Chondrocyte (in vitro differentiated cells): ENCODE measurements at regions not wholly inside any gene's neighbourhood (a gene's known extent, or its start where the extent isn't known, plus 50 kb on each side); places are given as distances from the start of the nearest gene placed in this dataset.
A peak's percentile ranks its signal among the peaks of the same experiment; 100 is the strongest.

Experiments used
- DNase-seq: peaks from one replicate; pipeline ENCODE4 v3.0.0; 2021; ENCODE audit warnings: mixed read lengths, low spot score
- H3K27ac Mint-ChIP-seq: one replicate; pipeline ENCODE4 v1.8.0; 2021; ENCODE audit warnings: mild to moderate bottlenecking, moderate library complexity, mixed read lengths; ENCODE audit not compliant: unreplicated experiment
- H3K27me3 Mint-ChIP-seq: 2 replicates; pipeline ENCODE4 v1.8.0; 2021; ENCODE audit warnings: low read depth, mixed read lengths
- H3K36me3 Mint-ChIP-seq: 2 replicates; pipeline ENCODE4 v1.8.0; 2021; ENCODE audit warnings: low read depth, mixed read lengths
- H3K4me1 Mint-ChIP-seq: 2 replicates; pipeline ENCODE4 v1.8.0; 2021; ENCODE audit warnings: low read depth, mild to moderate bottlenecking, mixed read lengths
- H3K4me3 Mint-ChIP-seq: one replicate; pipeline ENCODE4 v1.8.0; 2021; ENCODE audit warnings: mild to moderate bottlenecking, moderate library complexity, mixed read lengths; ENCODE audit not compliant: unreplicated experiment
- H3K9me3 Mint-ChIP-seq: 2 replicates; pipeline ENCODE4 v1.8.0; 2021; ENCODE audit warnings: low read depth, mixed read lengths
- TF ChIP-seq, protein P1 (sequence below): fragments of 200-600 bp; sonication (generic); IDR thresholded peaks from 2 replicates; pipeline ENCODE4 v1.5.0; 2021; ENCODE audit warnings: antibody characterized with exemption, mild to moderate bottlenecking, moderate library complexity

DNA sequence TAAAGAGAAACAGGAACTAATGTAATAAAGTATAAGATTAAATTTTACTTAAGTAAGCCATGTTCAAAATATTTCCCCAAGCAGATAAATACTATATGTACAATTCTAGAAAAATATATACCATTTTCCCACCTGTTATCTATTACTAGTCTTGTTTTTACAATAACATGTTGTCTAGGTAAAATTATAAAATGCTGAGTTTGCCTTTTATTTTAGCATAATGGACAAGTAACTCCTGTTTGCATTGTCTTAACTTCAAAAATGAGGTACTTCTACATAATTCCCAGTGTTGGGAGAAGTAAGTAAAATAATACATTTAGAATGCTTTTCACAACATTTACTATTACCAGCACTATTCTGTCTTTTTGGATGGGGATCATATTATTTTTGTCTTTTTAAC lies 800.5 kb downstream of the SLITRK6 start:
- H3K27me3 Mint-ChIP-seq, result no peaks in the 10 kb centered on the region
- H3K27ac Mint-ChIP-seq, result no peak overlapping the region
- TF ChIP-seq, protein P1, sequence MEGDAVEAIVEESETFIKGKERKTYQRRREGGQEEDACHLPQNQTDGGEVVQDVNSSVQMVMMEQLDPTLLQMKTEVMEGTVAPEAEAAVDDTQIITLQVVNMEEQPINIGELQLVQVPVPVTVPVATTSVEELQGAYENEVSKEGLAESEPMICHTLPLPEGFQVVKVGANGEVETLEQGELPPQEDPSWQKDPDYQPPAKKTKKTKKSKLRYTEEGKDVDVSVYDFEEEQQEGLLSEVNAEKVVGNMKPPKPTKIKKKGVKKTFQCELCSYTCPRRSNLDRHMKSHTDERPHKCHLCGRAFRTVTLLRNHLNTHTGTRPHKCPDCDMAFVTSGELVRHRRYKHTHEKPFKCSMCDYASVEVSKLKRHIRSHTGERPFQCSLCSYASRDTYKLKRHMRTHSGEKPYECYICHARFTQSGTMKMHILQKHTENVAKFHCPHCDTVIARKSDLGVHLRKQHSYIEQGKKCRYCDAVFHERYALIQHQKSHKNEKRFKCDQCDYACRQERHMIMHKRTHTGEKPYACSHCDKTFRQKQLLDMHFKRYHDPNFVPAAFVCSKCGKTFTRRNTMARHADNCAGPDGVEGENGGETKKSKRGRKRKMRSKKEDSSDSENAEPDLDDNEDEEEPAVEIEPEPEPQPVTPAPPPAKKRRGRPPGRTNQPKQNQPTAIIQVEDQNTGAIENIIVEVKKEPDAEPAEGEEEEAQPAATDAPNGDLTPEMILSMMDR, result no peak
- peaks cover 29% of the 10 kb centered on the region for H3K4me1 Mint-ChIP-seq
- H3K36me3 Mint-ChIP-seq, result no peaks in the 10 kb centered on the region
- DNase-seq, result no peak
- H3K4me3 Mint-ChIP-seq, result no peak overlapping the region
- H3K9me3 Mint-ChIP-seq, result no peaks in the 10 kb centered on the region

DNA sequence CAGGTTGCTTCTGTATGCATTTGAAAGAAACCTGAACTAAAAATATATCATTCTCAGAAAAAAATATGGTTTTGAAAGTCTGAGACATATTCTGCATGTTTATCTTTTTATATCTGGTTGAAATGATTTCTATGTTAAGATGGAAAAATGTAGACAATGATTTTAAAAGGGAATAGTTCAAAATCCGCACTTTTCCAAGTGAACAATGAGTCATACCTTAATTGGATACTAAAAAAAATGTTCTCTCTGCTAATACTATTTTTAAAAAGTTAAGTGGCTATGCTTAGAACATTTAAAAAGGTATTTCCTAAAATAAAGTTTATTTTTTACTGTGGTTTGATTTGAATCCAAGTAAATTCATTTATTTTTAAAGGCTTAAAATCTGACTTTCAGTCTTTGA lies 801.4 kb downstream of the SLITRK6 start:
- Mint-ChIP-seq H3K4me3 (no peak overlapping the region), H3K27me3 (no peaks in the 10 kb centered on the region), H3K9me3 (no peaks in the 10 kb centered on the region), H3K27ac (no peak overlapping the region), H3K4me1 (peaks cover 29% of the 10 kb centered on the region), H3K36me3 (no peaks in the 10 kb centered on the region)
- TF ChIP-seq, protein P1, result no peak
- DNase-seq, result no peak

DNA sequence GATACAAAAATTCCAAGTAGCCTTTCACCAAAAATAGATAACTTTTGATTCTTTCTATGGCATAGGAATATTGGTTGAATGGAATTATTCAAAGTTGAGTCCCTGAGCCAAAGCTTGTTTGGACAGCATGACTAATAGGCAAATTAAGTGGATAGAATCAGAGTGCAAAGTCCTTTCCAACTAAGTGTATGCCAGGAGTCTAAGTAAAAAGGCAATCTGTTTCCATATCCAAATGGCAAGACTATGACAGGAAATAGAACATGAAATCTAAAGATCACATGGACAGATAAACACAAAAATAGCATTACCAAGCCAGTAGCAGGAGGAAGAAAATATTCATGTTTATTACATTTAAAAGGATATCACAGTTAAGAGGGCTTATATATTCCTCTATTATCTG lies 804.6 kb downstream of the SLITRK6 start:
- no peak for DNase-seq
- Mint-ChIP-seq H3K4me3 (no peak overlapping the region), H3K36me3 (no peaks in the 10 kb centered on the region), H3K9me3 (peaks cover 2% of the 10 kb centered on the region), H3K27me3 (no peaks in the 10 kb centered on the region), H3K4me1 (peaks cover 29% of the 10 kb centered on the region), H3K27ac (no peak overlapping the region)
- TF ChIP-seq, protein P1, result no peak

DNA sequence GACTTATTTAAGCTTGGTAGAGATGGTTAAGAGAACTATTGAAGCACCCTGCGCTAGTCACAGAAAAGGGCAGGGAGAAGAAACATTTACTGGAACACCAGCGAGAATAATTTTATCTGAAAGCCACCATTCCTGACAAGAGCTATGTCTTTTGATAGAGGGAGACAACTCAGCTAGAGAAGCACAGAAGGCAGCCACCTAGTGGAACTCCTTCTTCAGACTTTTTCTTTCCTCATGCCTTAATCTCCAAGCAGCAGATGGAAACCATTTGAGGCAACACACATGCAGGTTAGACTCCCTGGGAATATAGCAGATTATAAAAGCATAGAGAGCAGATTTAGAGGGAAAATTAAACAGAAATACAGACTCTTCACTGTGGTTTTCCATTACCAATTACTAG lies 813.4 kb downstream of the SLITRK6 start:
- Mint-ChIP-seq H3K27ac (no peak overlapping the region), H3K4me3 (no peak overlapping the region), H3K27me3 (no peaks in the 10 kb centered on the region), H3K36me3 (no peaks in the 10 kb centered on the region), H3K4me1 (no peaks in the 10 kb centered on the region), H3K9me3 (peaks cover 7% of the 10 kb centered on the region)
- DNase-seq, result no peak
- TF ChIP-seq, protein P1, result no peak

DNA sequence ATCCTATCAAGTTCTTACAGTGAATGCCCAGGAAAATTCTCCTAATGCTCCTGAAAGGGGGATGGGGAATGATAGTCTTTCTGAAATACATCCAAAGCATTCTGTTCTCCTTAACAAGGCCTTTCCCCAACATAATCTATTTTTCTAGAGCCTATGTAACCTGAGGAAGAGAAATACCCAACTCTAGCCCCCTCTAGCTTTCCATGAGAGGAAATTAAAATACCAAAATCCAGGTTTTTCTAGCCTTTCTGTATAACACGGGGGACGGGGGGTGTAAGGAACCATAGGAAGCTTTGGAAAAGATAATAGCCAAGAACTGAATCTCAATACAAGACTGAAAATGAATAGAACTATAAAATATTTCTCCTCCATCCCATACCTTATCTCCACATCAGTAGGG lies 815.9 kb downstream of the SLITRK6 start:
- no peak for DNase-seq
- peaks cover 2% of the 10 kb centered on the region for H3K9me3 Mint-ChIP-seq
- no peaks in the 10 kb centered on the region for H3K4me1 Mint-ChIP-seq
- TF ChIP-seq, protein P1, result peak; percentile 7
- no peak overlapping the region for H3K27ac Mint-ChIP-seq
- no peak overlapping the region for H3K4me3 Mint-ChIP-seq
- H3K36me3 Mint-ChIP-seq, result no peaks in the 10 kb centered on the region
- no peaks in the 10 kb centered on the region for H3K27me3 Mint-ChIP-seq
